Mesothelial cell of epicardium (in vitro differentiated cells): ENCODE measurements at regions not wholly inside any gene's neighbourhood (a gene's known extent, or its start where the extent isn't known, plus 50 kb on each side); places are given as distances from the start of the nearest gene placed in this dataset.

Source experiments
- DNase-seq, 2 experiments: peaks; one replicate each; pipeline ENCODE4 v3.0.0; 2021; ENCODE audit warnings: low spot score in 2 of 2; ENCODE audit not compliant: unreplicated experiment in 2 of 2
- H3K27ac Mint-ChIP-seq: 2 replicates; pipeline ENCODE4 v1.8.0; 2021; ENCODE audit warnings: mixed read lengths
- H3K27me3 Mint-ChIP-seq: 2 replicates; pipeline ENCODE4 v1.8.0; 2021; ENCODE audit warnings: low read depth, mixed read lengths
- H3K36me3 Mint-ChIP-seq: 2 replicates; pipeline ENCODE4 v1.8.0; 2021; ENCODE audit warnings: mixed read lengths
- H3K4me1 Mint-ChIP-seq: 2 replicates; pipeline ENCODE4 v1.8.0; 2021; ENCODE audit warnings: mixed read lengths
- H3K4me3 Mint-ChIP-seq: 2 replicates; pipeline ENCODE4 v1.8.0; 2021; ENCODE audit warnings: mild to moderate bottlenecking, moderate library complexity, mixed read lengths
- H3K9me3 Mint-ChIP-seq: 2 replicates; pipeline ENCODE4 v1.8.0; 2021; ENCODE audit warnings: mixed read lengths
- TF ChIP-seq, protein P1 (sequence below): fragments of 200-600 bp; sonication (generic); IDR thresholded peaks from one replicate; pipeline ENCODE4 v1.5.0; 2021; ENCODE audit warnings: antibody characterized with exemption; ENCODE audit not compliant: unreplicated experiment

- DNase-seq = no peak
- no peaks in the 10 kb centered on the region for H3K36me3 Mint-ChIP-seq
- H3K27ac Mint-ChIP-seq = no peak overlapping the region
- peaks cover 4% of the 10 kb centered on the region for H3K9me3 Mint-ChIP-seq
- H3K4me3 Mint-ChIP-seq = no peak overlapping the region
- no peaks in the 10 kb centered on the region for H3K4me1 Mint-ChIP-seq
- no peaks in the 10 kb centered on the region for H3K27me3 Mint-ChIP-seq
- TF ChIP-seq, protein P1, sequence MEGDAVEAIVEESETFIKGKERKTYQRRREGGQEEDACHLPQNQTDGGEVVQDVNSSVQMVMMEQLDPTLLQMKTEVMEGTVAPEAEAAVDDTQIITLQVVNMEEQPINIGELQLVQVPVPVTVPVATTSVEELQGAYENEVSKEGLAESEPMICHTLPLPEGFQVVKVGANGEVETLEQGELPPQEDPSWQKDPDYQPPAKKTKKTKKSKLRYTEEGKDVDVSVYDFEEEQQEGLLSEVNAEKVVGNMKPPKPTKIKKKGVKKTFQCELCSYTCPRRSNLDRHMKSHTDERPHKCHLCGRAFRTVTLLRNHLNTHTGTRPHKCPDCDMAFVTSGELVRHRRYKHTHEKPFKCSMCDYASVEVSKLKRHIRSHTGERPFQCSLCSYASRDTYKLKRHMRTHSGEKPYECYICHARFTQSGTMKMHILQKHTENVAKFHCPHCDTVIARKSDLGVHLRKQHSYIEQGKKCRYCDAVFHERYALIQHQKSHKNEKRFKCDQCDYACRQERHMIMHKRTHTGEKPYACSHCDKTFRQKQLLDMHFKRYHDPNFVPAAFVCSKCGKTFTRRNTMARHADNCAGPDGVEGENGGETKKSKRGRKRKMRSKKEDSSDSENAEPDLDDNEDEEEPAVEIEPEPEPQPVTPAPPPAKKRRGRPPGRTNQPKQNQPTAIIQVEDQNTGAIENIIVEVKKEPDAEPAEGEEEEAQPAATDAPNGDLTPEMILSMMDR = no peak
Measured at GRCh38 chr2:187922846-187923245, 368.6 kb upstream of the TFPI start.

DNA sequence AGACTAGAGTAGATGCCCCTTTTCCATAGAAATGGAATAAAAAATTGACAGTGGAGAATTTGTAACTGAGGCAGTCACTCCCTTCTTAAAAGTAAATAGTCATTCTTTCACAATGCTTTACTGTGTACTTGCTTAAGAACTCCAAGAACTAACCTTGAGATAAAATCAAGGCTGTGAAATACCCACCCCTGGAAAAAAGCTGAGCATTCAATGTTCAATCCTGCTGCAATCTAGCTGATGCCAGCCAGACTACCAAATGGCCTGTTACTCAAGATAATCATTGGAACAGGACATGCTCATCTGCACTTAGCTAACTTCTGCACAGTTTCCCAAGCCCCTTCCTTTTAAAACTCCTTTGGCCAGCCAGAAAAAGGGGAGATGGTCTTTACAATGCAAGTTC, 367.4 kb upstream of the GULP1 start:
- Mint-ChIP-seq H3K4me1 (no peaks in the 10 kb centered on the region), H3K9me3 (peaks cover 4% of the 10 kb centered on the region), H3K4me3 (no peak overlapping the region), H3K36me3 (no peaks in the 10 kb centered on the region), H3K27ac (no peak overlapping the region), H3K27me3 (no peaks in the 10 kb centered on the region)
- TF ChIP-seq, protein P1 = no peak
- no peak for DNase-seq

GRCh38 chr2:187934236-187934635, 357.4 kb upstream of the GULP1 start:
- DNase-seq = no peak
- Mint-ChIP-seq H3K27ac (no peak overlapping the region), H3K4me3 (no peak overlapping the region), H3K27me3 (no peaks in the 10 kb centered on the region), H3K4me1 (no peaks in the 10 kb centered on the region), H3K9me3 (no peaks in the 10 kb centered on the region), H3K36me3 (no peaks in the 10 kb centered on the region)
- TF ChIP-seq, protein P1 = no peak

DNA sequence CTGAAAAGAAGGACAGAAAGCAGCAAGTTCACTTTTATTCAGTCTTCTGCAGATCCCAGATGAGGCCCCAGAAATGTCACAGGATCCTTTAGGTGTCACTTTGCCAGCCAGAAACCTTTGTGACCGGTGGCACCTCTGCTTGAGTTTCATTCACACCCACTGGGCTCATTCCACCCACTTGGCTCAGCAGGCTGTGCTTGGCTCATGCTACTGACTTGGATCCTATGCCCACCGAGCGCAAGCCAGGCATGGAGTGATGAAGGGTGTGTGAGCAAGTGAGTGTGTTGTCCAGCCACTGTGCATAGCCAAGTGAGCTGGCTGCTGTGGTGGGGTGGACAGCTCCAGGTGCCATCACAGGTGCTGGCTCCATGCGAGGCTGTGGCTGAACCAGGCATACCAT, 357.0 kb upstream of the GULP1 start:
- Mint-ChIP-seq H3K36me3 (no peaks in the 10 kb centered on the region), H3K4me1 (no peaks in the 10 kb centered on the region)
- no peak for DNase-seq

DNA sequence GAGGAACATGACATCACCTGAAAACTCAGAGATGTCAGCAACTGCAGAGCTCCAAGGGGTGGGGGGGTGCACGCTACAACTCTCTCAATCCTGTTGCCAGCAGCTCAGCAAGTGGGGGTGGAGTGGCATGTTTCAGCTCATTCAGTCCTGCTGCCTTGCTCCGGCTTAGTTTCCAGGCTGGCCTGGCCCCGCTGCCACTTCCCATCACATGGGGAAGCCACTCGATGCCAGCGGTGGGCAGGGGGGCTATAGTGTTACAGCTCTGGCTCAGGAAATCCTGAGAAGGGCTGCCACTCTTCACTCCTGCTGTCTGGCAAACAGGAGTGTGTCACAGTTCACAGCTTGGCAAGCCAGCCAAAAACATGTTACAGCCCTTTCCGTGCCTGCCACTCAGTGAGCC, 356.5 kb upstream of the GULP1 start:
- Mint-ChIP-seq H3K27ac (no peak overlapping the region), H3K36me3 (no peaks in the 10 kb centered on the region), H3K9me3 (no peaks in the 10 kb centered on the region), H3K4me3 (no peak overlapping the region), H3K27me3 (no peaks in the 10 kb centered on the region), H3K4me1 (no peaks in the 10 kb centered on the region)
- TF ChIP-seq, protein P1 = no peak
- DNase-seq = no peak

More for the DNA sequence above, 357.0 kb upstream of the GULP1 start:
- TF ChIP-seq, protein P1 = no peak
- H3K27me3 Mint-ChIP-seq = no peaks in the 10 kb centered on the region
- no peaks in the 10 kb centered on the region for H3K9me3 Mint-ChIP-seq
- no peak overlapping the region for H3K27ac Mint-ChIP-seq
- no peak overlapping the region for H3K4me3 Mint-ChIP-seq

DNA sequence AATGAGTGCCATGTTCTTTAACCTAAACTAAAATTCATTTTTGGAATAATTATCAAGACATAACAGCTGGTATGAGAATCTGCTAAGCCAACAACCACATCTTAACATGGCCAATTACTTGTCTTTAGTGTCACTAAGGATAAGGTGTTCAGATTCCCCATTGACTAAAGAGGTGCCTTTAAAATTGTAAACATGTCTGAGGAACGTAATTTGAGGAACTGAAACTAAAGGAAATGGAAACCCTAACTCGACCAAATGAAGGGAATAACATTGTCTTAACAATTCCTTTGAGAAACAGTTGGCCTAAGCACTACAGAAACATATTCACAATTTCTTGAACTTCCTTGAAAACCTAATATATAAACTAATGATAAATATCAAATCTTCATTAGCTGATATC, 355.4 kb upstream of the GULP1 start:
- H3K4me1 Mint-ChIP-seq = no peaks in the 10 kb centered on the region
- H3K9me3 Mint-ChIP-seq = no peaks in the 10 kb centered on the region
- TF ChIP-seq, protein P1 = no peak
- no peak overlapping the region for H3K27ac Mint-ChIP-seq
- H3K27me3 Mint-ChIP-seq = no peaks in the 10 kb centered on the region
- H3K4me3 Mint-ChIP-seq = no peak overlapping the region
- H3K36me3 Mint-ChIP-seq = no peaks in the 10 kb centered on the region
- no peak for DNase-seq
